Keratinocyte (primary cell): ENCODE measurements at regions not wholly inside any gene's neighbourhood (a gene's known extent, or its start where the extent isn't known, plus 50 kb on each side); places are given as distances from the start of the nearest gene placed in this dataset.
"Not testable (repeated sequence)": the region's sequence is repeated elsewhere in the genome, so short reads cannot be mapped to it uniquely, and the experiment has no call there.

ENCODE experiments used
- DNase-seq: peaks from one replicate; pipeline ENCODE4 v3.0.0-alpha.2; 2011; ENCODE audit warnings: low read depth, missing footprints, low spot score
- FAIRE-seq: peaks from 2 replicates; lab custom pipeline; 2011; peaks lifted over from hg19 to GRCh38; lab: Jason Lieb, UNC
- H2AFZ ChIP-seq: 2 replicates; pipeline ENCODE4 v1.6.0; 2012; ENCODE audit warnings: low read length, control low read depth, inconsistent platforms; ENCODE audit not compliant: control insufficient read depth
- H3K27ac ChIP-seq: 2 replicates; pipeline ENCODE4 v1.5.1; 2011; ENCODE audit warnings: low read length; ENCODE audit not compliant: control insufficient read depth, insufficient read depth
- H3K27me3 ChIP-seq: 3 replicates; pipeline ENCODE4 v1.6.0; 2011; ENCODE audit warnings: low read length; ENCODE audit not compliant: control insufficient read depth, insufficient read depth; ENCODE audit errors: extremely low read depth
- H3K36me3 ChIP-seq, 2 experiments: 2 replicates in 1 of 2; 3 replicates in 1 of 2; pipeline ENCODE4 v1.5.1; 2011; ENCODE audit warnings: low read length in 2 of 2, mild to moderate bottlenecking in 1 of 2; ENCODE audit not compliant: control insufficient read depth in 2 of 2, insufficient read depth in 2 of 2; ENCODE audit errors: extremely low read depth in 1 of 2
- H3K4me1 ChIP-seq: 3 replicates; pipeline ENCODE4 v1.5.1; 2011; ENCODE audit warnings: low read length; ENCODE audit not compliant: control insufficient read depth, insufficient read depth; ENCODE audit errors: extremely low read depth
- H3K4me2 ChIP-seq: 3 replicates; pipeline ENCODE4 v1.6.0; 2011; ENCODE audit warnings: low read depth, low read length; ENCODE audit not compliant: control insufficient read depth, insufficient read depth; ENCODE audit errors: extremely low read depth
- H3K4me3 ChIP-seq, 3 experiments: fragments of 200-600 bp in 1 of 3; sonication (generic) in 1 of 3; 2 replicates in 2 of 3; 3 replicates in 1 of 3; pipeline ENCODE4 v1.5.1; 2011 to 2016; ENCODE audit warnings: low read length in 3 of 3, mild to moderate bottlenecking in 3 of 3, control low read depth in 2 of 3, inconsistent platforms in 1 of 3, low read depth in 1 of 3, mixed read lengths in 1 of 3, mixed run types in 1 of 3, moderate library complexity in 1 of 3; ENCODE audit not compliant: control insufficient read depth in 2 of 3, insufficient read depth in 2 of 3; ENCODE audit errors: extremely low read depth in 1 of 3
- H3K79me2 ChIP-seq: 2 replicates; pipeline ENCODE4 v1.6.0; 2012; ENCODE audit warnings: low read length; ENCODE audit not compliant: control insufficient read depth, insufficient read depth
- H3K9ac ChIP-seq: 3 replicates; pipeline ENCODE4 v1.6.0; 2011; ENCODE audit warnings: low read length; ENCODE audit not compliant: control insufficient read depth, insufficient read depth; ENCODE audit errors: extremely low read depth
- H3K9me1 ChIP-seq: 3 replicates; pipeline ENCODE4 v1.6.0; 2011; ENCODE audit warnings: low read length; ENCODE audit not compliant: control insufficient read depth, insufficient read depth; ENCODE audit errors: extremely low read depth
- H3K9me3 ChIP-seq: 2 replicates; pipeline ENCODE4 v1.5.1; 2012; ENCODE audit warnings: low read depth, low read length; ENCODE audit not compliant: control insufficient read depth
- H4K20me1 ChIP-seq: 3 replicates; pipeline ENCODE4 v1.6.0; 2011; ENCODE audit warnings: low read length; ENCODE audit not compliant: control insufficient read depth, insufficient read depth; ENCODE audit errors: extremely low read depth
- EZH2 ChIP-seq: IDR thresholded peaks from one replicate; pipeline ENCODE4 v1.6.1; 2012; ENCODE audit warnings: inconsistent platforms, mild to moderate bottlenecking, low read length, moderate library complexity
- dilution Hi-C: fragments of 300-500 bp; cut with MboI; formaldehyde crosslinking; loops from one replicate; pipeline ENCODE4 v1.7.0; 2020; ENCODE audit warnings: low sequenced_read_pairs; ENCODE audit not compliant: extremely low pct_ligation_motif_present
- TF ChIP-seq, protein P1 (sequence below), 3 experiments: IDR thresholded peaks in 1 of 3; conservative IDR thresholded peaks in 1 of 3; optimal IDR thresholded peaks in 1 of 3; 2 replicates in 2 of 3; 3 replicates in 1 of 3; pipeline versions ENCODE3 to v1.5.1; 2011; ENCODE audit warnings: low read length in 3 of 3, mild to moderate bottlenecking in 3 of 3, moderate library complexity in 2 of 3, control low read depth in 1 of 3, inconsistent platforms in 1 of 3; ENCODE audit not compliant: insufficient read depth in 2 of 3; ENCODE audit errors: extremely low read depth in 1 of 3

- H3K36me3 ChIP-seq: no peaks in the 10 kb centered on the region
- FAIRE-seq: no peak
- no peaks in the 10 kb centered on the region for H3K4me1 ChIP-seq
- no peaks in the 10 kb centered on the region for H3K27me3 ChIP-seq
- no peak overlapping the region for H3K4me3 ChIP-seq
- H4K20me1 ChIP-seq: no peaks in the 10 kb centered on the region
- H3K4me2 ChIP-seq: no peak overlapping the region
- TF ChIP-seq, protein P1, sequence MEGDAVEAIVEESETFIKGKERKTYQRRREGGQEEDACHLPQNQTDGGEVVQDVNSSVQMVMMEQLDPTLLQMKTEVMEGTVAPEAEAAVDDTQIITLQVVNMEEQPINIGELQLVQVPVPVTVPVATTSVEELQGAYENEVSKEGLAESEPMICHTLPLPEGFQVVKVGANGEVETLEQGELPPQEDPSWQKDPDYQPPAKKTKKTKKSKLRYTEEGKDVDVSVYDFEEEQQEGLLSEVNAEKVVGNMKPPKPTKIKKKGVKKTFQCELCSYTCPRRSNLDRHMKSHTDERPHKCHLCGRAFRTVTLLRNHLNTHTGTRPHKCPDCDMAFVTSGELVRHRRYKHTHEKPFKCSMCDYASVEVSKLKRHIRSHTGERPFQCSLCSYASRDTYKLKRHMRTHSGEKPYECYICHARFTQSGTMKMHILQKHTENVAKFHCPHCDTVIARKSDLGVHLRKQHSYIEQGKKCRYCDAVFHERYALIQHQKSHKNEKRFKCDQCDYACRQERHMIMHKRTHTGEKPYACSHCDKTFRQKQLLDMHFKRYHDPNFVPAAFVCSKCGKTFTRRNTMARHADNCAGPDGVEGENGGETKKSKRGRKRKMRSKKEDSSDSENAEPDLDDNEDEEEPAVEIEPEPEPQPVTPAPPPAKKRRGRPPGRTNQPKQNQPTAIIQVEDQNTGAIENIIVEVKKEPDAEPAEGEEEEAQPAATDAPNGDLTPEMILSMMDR (optimal IDR thresholded peaks at IDR 0.05 in 1 of 3, IDR thresholded peaks at IDR 0.05 in 1 of 3, conservative IDR thresholded peaks at IDR 0.05 in 1 of 3; ENCODE audit: extremely low read depth in 1 of 3, insufficient read depth in 2 of 3, low read length in 3 of 3): no peak
- no peak overlapping the region for H2AFZ ChIP-seq
- no peak for DNase-seq
- H3K9ac ChIP-seq: no peak overlapping the region
- H3K9me1 ChIP-seq: no peaks in the 10 kb centered on the region
- H3K9me3 ChIP-seq: peaks cover 9% of the 10 kb centered on the region
- no peak overlapping the region for H3K27ac ChIP-seq
- H3K79me2 ChIP-seq: no peaks in the 10 kb centered on the region
- dilution Hi-C loops: no loop called here
These were observed 75.9 kb downstream of the TMEM121 start for GRCh38 chr14:105602243-105602750.

DNA sequence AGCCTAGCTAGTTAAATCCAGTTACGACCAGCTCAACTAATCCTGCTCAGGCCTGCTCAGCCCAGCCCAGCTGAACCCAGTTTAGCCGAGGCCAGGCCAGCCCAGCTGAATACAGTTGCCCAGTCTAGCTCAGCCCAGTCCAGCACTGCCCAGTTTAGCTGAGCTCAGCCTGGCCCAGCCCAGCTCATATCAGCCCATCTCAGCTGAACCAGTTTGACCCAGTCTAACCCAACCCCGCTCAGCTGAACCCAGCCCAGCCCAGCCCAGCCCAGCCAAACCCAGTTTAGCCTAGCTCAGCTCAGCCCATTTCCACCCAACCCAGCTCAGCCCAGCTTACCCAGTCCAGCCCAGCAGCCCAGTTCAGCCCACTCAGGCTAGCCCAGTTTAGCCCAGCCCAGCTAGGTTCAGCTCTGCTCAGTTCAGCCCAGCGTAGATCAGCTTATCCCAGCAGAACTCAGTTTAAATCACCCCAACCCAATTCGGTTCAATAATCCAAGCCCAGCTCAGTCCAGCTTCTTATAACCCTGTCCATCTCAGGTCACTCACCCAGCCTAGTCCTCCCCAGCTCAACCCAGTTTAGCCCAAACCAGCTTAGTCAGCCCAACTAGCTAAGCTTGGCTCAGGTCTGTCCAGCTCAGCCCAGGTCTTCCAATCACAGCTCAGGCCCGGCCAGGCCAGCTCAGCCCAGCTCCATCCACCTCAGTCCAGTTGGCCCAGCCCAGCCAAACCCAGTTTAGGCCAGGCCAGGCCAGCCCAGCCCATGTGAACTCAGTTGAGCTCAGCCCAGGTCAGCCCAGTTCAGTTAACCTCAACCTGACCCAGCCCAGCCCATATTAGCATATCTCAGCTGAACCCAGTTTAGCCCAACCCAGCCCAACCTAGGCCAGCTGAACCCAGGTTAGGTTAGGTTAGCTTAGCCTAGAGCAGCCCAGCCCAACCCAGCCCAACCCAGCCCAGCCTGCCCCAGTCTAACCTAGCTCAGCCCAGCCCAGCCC, 76.7 kb downstream of the TMEM121 start:
- Histone ChIP-seq H3K4me1 (no peaks in the 10 kb centered on the region), H3K9me1 (no peaks in the 10 kb centered on the region), H3K4me3 (no peak overlapping the region), H3K9ac (no peak overlapping the region), H3K79me2 (no peaks in the 10 kb centered on the region), H4K20me1 (no peaks in the 10 kb centered on the region), H3K36me3 (no peaks in the 10 kb centered on the region), H2AFZ (no peak overlapping the region), H3K9me3 (peaks cover 9% of the 10 kb centered on the region), H3K4me2 (no peak overlapping the region), H3K27ac (no peak overlapping the region), H3K27me3 (no peaks in the 10 kb centered on the region)
- FAIRE-seq (no peak), DNase-seq (no peak)
- dilution Hi-C loops: no loop called here
- TF ChIP-seq, protein P1 (optimal IDR thresholded peaks at IDR 0.05 in 1 of 3, IDR thresholded peaks at IDR 0.05 in 1 of 3, conservative IDR thresholded peaks at IDR 0.05 in 1 of 3; ENCODE audit: extremely low read depth in 1 of 3, insufficient read depth in 2 of 3, low read length in 3 of 3): no peak
- TF ChIP-seq EZH2: no peak

GRCh38 chr14:105604531-105605463, 78.4 kb downstream of the TMEM121 start:
- dilution Hi-C loops: not testable (repeated sequence)

More at GRCh38 chr14:105604531-105605463, 78.4 kb downstream of the TMEM121 start:
- H4K20me1 ChIP-seq, H3K4me3 ChIP-seq, FAIRE-seq, H3K9me3 ChIP-seq, H3K4me2 ChIP-seq, H3K27me3 ChIP-seq, H3K9ac ChIP-seq, H3K27ac ChIP-seq, H3K9me1 ChIP-seq, H3K79me2 ChIP-seq, H3K36me3 ChIP-seq, H2AFZ ChIP-seq, H3K4me1 ChIP-seq, DNase-seq: not testable (repeated sequence)
